ENCODE measurements at regions not wholly inside any gene's neighbourhood (a gene's known extent, or its start where the extent isn't known, plus 50 kb on each side); places are given as distances from the start of the nearest gene placed in this dataset.

DNA sequence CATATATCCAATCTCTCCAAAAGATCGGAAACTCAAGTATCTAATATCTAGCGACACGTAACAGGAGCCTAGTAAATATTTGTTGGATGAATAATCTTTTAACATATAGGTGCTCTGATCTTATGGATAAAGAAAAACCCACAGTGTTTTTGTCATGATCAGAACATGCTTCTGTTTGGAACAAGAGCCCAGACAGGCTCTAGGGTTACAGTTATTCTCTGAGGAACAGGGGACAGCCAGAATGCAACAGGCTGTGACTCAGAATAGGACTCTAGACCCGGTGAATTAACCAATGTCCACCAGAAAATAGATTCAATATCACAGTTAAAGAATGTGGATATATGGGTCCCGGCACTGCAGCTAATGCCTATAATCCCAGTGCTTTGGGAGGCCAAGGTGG is 296.1 kb upstream of the FZD8 start:
- TF ChIP-seq CTCF (IDR thresholded peaks at IDR 0.05) (no peak), POLR2A (IDR thresholded peaks at IDR 0.05) (no peak)

All from right lobe of liver (tissue), 4 donors.